Endothelial cell of umbilical vein (primary cell): ENCODE measurements at regions not wholly inside any gene's neighbourhood (a gene's known extent, or its start where the extent isn't known, plus 50 kb on each side); places are given as distances from the start of the nearest gene placed in this dataset.

ENCODE experiments used
- BruUV-seq: library from RNA; stranded (reverse); fragments of 400-500 nt; replicated peaks from 2 replicates; lab custom pipeline; 2021; lab: Mats Ljungman, UMichigan
- CTCF ChIA-PET: fragments of 300-600, 350-600 bp; sonication (Branson Sonifier 250); formaldehyde crosslinking; loops from one replicate; lab custom pipeline; 2021; ENCODE audit warnings: antibody characterized with exemption, inconsistent platforms; lab: Charles Lee
- POLR2A ChIA-PET: fragments of 300-600, 350-600 bp; sonication (Branson Sonifier 250); formaldehyde crosslinking; loops from one replicate; lab custom pipeline; 2021; ENCODE audit warnings: antibody characterized with exemption, inconsistent platforms; lab: Charles Lee
- DNase-seq: peaks from one replicate; pipeline ENCODE4 v3.0.0-alpha.2; 2011; ENCODE audit warnings: low read depth, low spot score
- FAIRE-seq: peaks from 2 replicates; lab custom pipeline; 2011; peaks lifted over from hg19 to GRCh38; lab: Jason Lieb, UNC
- H2AFZ ChIP-seq: 2 replicates; pipeline ENCODE4 v1.6.0; 2012; ENCODE audit warnings: low read depth, low read length, control low read depth, inconsistent platforms
- H3K27ac ChIP-seq: 2 replicates; pipeline ENCODE4 v1.5.1; 2011; ENCODE audit warnings: low read depth, mild to moderate bottlenecking, control low read depth, low read length, moderate library complexity; ENCODE audit not compliant: insufficient read depth
- H3K27me3 ChIP-seq, 2 experiments: 2 replicates each; pipeline versions ENCODE4 v1.6.0 to v1.6.1; 2011; ENCODE audit warnings: low read length in 2 of 2, mixed read lengths in 1 of 2; ENCODE audit not compliant: control insufficient read depth in 2 of 2, insufficient read depth in 2 of 2
- H3K36me3 ChIP-seq, 2 experiments: 2 replicates in 1 of 2; 3 replicates in 1 of 2; pipeline ENCODE4 v1.5.1; 2011; ENCODE audit warnings: low read length in 2 of 2, mild to moderate bottlenecking in 1 of 2, moderate library complexity in 1 of 2; ENCODE audit not compliant: control insufficient read depth in 2 of 2, insufficient read depth in 2 of 2; ENCODE audit errors: extremely low read depth in 1 of 2
- H3K4me1 ChIP-seq: 3 replicates; pipeline ENCODE4 v1.5.1; 2011; ENCODE audit warnings: mild to moderate bottlenecking, low read length; ENCODE audit not compliant: control insufficient read depth, insufficient read depth; ENCODE audit errors: extremely low read depth
- H3K4me2 ChIP-seq: 2 replicates; pipeline ENCODE4 v1.6.1; 2011; ENCODE audit warnings: low read length, control low read depth, mixed read lengths; ENCODE audit not compliant: insufficient read depth
- H3K4me3 ChIP-seq, 3 experiments: fragments of 200-600 bp in 1 of 3; sonication (generic), shearing (Covaris generic) in 1 of 3; replicated peaks in 1 of 3; 2 replicates each; pipeline ENCODE4 v1.5.1; 2011 to 2016; ENCODE audit warnings: control low read depth in 3 of 3, low read length in 3 of 3, mild to moderate bottlenecking in 2 of 3, inconsistent platforms in 1 of 3, low read depth in 1 of 3, moderate library complexity in 1 of 3; ENCODE audit not compliant: insufficient read depth in 1 of 3
- H3K79me2 ChIP-seq: 2 replicates; pipeline ENCODE4 v1.6.0; 2012; ENCODE audit warnings: low read length, inconsistent platforms; ENCODE audit not compliant: control insufficient read depth, insufficient read depth
- H3K9ac ChIP-seq: replicated peaks from 2 replicates; pipeline ENCODE3; 2011; ENCODE audit warnings: low read length, control low read depth; ENCODE audit not compliant: insufficient read depth; ENCODE audit errors: extremely low read depth
- H3K9me1 ChIP-seq: replicated peaks from 3 replicates; pipeline ENCODE4 v1.6.0; 2011; ENCODE audit warnings: mild to moderate bottlenecking, low read length; ENCODE audit not compliant: control insufficient read depth, insufficient read depth; ENCODE audit errors: extremely low read depth
- H3K9me3 ChIP-seq: replicated peaks from 2 replicates; pipeline ENCODE4 v1.5.1; 2012; ENCODE audit warnings: low read length, inconsistent platforms; ENCODE audit not compliant: control insufficient read depth, insufficient read depth
- H4K20me1 ChIP-seq: replicated peaks from 2 replicates; pipeline ENCODE3; 2011; ENCODE audit warnings: mild to moderate bottlenecking, low read length; ENCODE audit not compliant: control insufficient read depth, insufficient read depth; ENCODE audit errors: extremely low read depth
- CTCF ChIP-seq, 2 donors: IDR thresholded peaks; 1 replicate in 1 of 2; 2 replicates in 1 of 2; pipeline ENCODE4 v1.5.1; 2011; ENCODE audit warnings: low read length in 2 of 2, mild to moderate bottlenecking in 2 of 2, moderate library complexity in 2 of 2, control low read depth in 1 of 2, inconsistent platforms in 1 of 2, low read depth in 1 of 2; ENCODE audit not compliant: insufficient read depth in 1 of 2; ENCODE audit errors: extremely low read depth in 1 of 2
- EZH2 ChIP-seq: IDR thresholded peaks from 2 replicates; pipeline ENCODE4 v1.6.1; 2012; ENCODE audit warnings: borderline replicate concordance, low read depth, mild to moderate bottlenecking, moderate library complexity, low read length, inconsistent platforms; ENCODE audit not compliant: severe bottlenecking
- FOS ChIP-seq: IDR thresholded peaks from 2 replicates; pipeline ENCODE4 v1.6.1; 2011; ENCODE audit warnings: mild to moderate bottlenecking, low read length, moderate library complexity, borderline replicate concordance; ENCODE audit not compliant: insufficient read depth
- GATA2 ChIP-seq: IDR thresholded peaks from 2 replicates; pipeline ENCODE4 v1.7.0; 2011; ENCODE audit warnings: low read depth, mild to moderate bottlenecking, moderate library complexity, mixed read lengths, low read length; ENCODE audit not compliant: insufficient read length, insufficient read depth
- JUN ChIP-seq: IDR thresholded peaks from 2 replicates; pipeline ENCODE4 v1.6.1; 2011; ENCODE audit warnings: borderline replicate concordance, low read depth; ENCODE audit not compliant: insufficient read length, insufficient read depth
- MAX ChIP-seq: IDR thresholded peaks from 2 replicates; pipeline ENCODE4 v1.6.1; 2011; ENCODE audit not compliant: insufficient read depth, insufficient read length
- MYC ChIP-seq: IDR thresholded peaks from one replicate; pipeline ENCODE4 v1.6.1; 2011; ENCODE audit warnings: mild to moderate bottlenecking, low read depth, low read length
- POLR2A ChIP-seq: IDR thresholded peaks from 2 replicates; pipeline ENCODE4 v1.6.1; 2012; ENCODE audit warnings: low read depth, mild to moderate bottlenecking, control low read depth, low read length
- POLR2AphosphoS5 ChIP-seq: IDR thresholded peaks from 2 replicates; pipeline ENCODE4 v1.6.1; 2012; ENCODE audit warnings: low read depth, mild to moderate bottlenecking, control low read depth, low read length, moderate library complexity; ENCODE audit not compliant: insufficient read depth
- dilution Hi-C: fragments of 300-500 bp; cut with MboI; formaldehyde crosslinking; loops from one replicate; pipeline ENCODE4 v1.15.0; 2019; ENCODE audit warnings: low sequenced_read_pairs; ENCODE audit not compliant: extremely low pct_ligation_motif_present
- intact Hi-C: fragments of 100-400 bp; cut with micrococcal nuclease; formaldehyde crosslinking; loops from one replicate; pipeline ENCODE4 v1.10.0; 2022

GRCh38 chr13:37429976-37430375 lies 168.6 kb downstream of the POSTN start:
- H3K9ac ChIP-seq: no peak overlapping the region

More at GRCh38 chr13:37429976-37430375, 168.6 kb downstream of the POSTN start:
- FAIRE-seq (no peak), DNase-seq (no peak)
- ChIA-PET CTCF (interaction anchor here (0.7 to 0.9 kb wide), 2 partner anchors 9 to 26 kb away, joined by 3 to 4 read pairs; no protein-coding TSS in a partner anchor), POLR2A (no interaction called here)
- no peaks in the 10 kb centered on the region for H3K27me3 ChIP-seq
- no peak overlapping the region for H3K4me3 ChIP-seq
- H3K4me2 ChIP-seq: no peak overlapping the region
- H3K4me1 ChIP-seq: no peaks in the 10 kb centered on the region
- no peaks in the 10 kb centered on the region for H3K36me3 ChIP-seq
- H2AFZ ChIP-seq: no peak overlapping the region
- H3K79me2 ChIP-seq: no peaks in the 10 kb centered on the region
- dilution Hi-C loops (no loop called here), intact Hi-C loops (no loop called here)
- H3K27ac ChIP-seq: no peak overlapping the region
- H3K9me1 ChIP-seq: no peaks in the 10 kb centered on the region
- H3K9me3 ChIP-seq: no peaks in the 10 kb centered on the region
- BruUV-seq: no TSS peak
- no peak for TF ChIP-seq FOS
- no peak for TF ChIP-seq GATA2
- no peak for TF ChIP-seq MYC
- TF ChIP-seq CTCF (IDR thresholded peaks at IDR 0.05; ENCODE audit: extremely low read depth in 1 of 2, insufficient read depth in 1 of 2, low read depth in 1 of 2, low read length in 2 of 2): no peak
- no peak for TF ChIP-seq MAX
- no peak for TF ChIP-seq EZH2
- TF ChIP-seq POLR2AphosphoS5: no peak
- TF ChIP-seq POLR2A: no peak
- no peak for TF ChIP-seq JUN
- no peaks in the 10 kb centered on the region for H4K20me1 ChIP-seq
